OCI-LY3 (cell line): ENCODE measurements at regions not wholly inside any gene's neighbourhood (a gene's known extent, or its start where the extent isn't known, plus 50 kb on each side); places are given as distances from the start of the nearest gene placed in this dataset.

Experiments
- EZH2phosphoT487 ChIP-seq: fragments of 200-600 bp; shearing (Covaris generic); IDR thresholded peaks from 2 replicates; pipeline ENCODE4 v1.6.1; 2018; ENCODE audit warnings: antibody characterized with exemption, mixed run types, low read depth
- TF ChIP-seq, protein P1 (sequence below): fragments of 200-600, 300-600 bp; sonication (generic); IDR thresholded peaks from 2 replicates; pipeline ENCODE4 v1.5.1; 2014; ENCODE audit warnings: antibody characterized with exemption, low read length, low read depth

DNA sequence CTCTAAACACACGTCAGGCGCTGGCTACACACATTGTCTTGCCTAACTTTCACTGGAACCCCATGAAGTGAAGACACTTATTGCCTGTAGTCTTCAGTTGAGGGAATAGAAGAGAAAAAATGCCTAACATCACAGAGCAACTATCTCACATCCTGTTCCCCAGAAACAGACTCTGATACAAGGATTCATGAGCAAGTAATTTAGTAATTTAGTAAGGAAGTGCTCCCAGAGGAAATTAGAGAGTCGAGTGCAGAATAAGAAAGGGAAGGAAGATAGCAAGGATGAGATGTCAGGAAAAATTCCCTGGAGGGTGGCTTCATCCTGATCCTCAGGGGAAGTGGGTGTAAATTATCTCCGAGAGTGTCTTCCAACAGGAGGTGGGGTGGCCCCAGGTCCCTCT, 104.0 kb downstream of the FOXA2 start:
- TF ChIP-seq, protein P1, sequence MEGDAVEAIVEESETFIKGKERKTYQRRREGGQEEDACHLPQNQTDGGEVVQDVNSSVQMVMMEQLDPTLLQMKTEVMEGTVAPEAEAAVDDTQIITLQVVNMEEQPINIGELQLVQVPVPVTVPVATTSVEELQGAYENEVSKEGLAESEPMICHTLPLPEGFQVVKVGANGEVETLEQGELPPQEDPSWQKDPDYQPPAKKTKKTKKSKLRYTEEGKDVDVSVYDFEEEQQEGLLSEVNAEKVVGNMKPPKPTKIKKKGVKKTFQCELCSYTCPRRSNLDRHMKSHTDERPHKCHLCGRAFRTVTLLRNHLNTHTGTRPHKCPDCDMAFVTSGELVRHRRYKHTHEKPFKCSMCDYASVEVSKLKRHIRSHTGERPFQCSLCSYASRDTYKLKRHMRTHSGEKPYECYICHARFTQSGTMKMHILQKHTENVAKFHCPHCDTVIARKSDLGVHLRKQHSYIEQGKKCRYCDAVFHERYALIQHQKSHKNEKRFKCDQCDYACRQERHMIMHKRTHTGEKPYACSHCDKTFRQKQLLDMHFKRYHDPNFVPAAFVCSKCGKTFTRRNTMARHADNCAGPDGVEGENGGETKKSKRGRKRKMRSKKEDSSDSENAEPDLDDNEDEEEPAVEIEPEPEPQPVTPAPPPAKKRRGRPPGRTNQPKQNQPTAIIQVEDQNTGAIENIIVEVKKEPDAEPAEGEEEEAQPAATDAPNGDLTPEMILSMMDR: no peak
- no peak for TF ChIP-seq EZH2phosphoT487
